Limb (tissue), 2 donors: ENCODE measurements at regions not wholly inside any gene's neighbourhood (a gene's known extent, or its start where the extent isn't known, plus 50 kb on each side); places are given as distances from the start of the nearest gene placed in this dataset.
A peak's percentile ranks its signal among the peaks of the same experiment; 100 is the strongest.

Source experiments
- DNase-seq, 2 donors: peaks; one replicate each; pipeline ENCODE4 v3.0.0-alpha.2; 2016; ENCODE audit errors: extremely low spot score in 2 of 2

GRCh38 chr22:48359613-48359965 lies 1468.1 kb downstream of the BRD1 start:
- no peak for DNase-seq

- peak in 1 of 2 donors; percentile 17 for DNase-seq
Observed at GRCh38 chr22:48358886-48359612, 1468.6 kb downstream of the BRD1 start.

- no peak for DNase-seq
Observed at GRCh38 chr22:48357961-48358360, 1469.7 kb downstream of the BRD1 start.

- no peak for DNase-seq
Observed at GRCh38 chr22:48357196-48357595, 1470.5 kb downstream of the BRD1 start.

- DNase-seq = no peak
Observed at GRCh38 chr22:48356731-48357130, 1470.9 kb downstream of the BRD1 start.

- no peak for DNase-seq
Observed at GRCh38 chr22:48354096-48354495, 1473.6 kb downstream of the BRD1 start.

- DNase-seq = peak in 1 of 2 donors; percentile 23
Observed at GRCh38 chr22:48353116-48353947, 1474.3 kb downstream of the BRD1 start.

- DNase-seq = peak in 1 of 2 donors; percentile 14
Observed at GRCh38 chr22:48352086-48352911, 1475.4 kb downstream of the BRD1 start.

GRCh38 chr22:48351376-48352085 lies 1476.1 kb downstream of the BRD1 start:
- peak in 1 of 2 donors; percentile 22 for DNase-seq

GRCh38 chr22:48350456-48350855 lies 1477.2 kb downstream of the BRD1 start:
- no peak for DNase-seq

- no peak for DNase-seq
Observed at GRCh38 chr22:48348855-48349254, 1478.8 kb downstream of the BRD1 start.

GRCh38 chr22:48347311-48347710 lies 1480.4 kb downstream of the BRD1 start:
- DNase-seq = peak in 1 of 2 donors; percentile 11

- peak in 1 of 2 donors; percentile 18 for DNase-seq
Observed at GRCh38 chr22:48346911-48347310, 1480.8 kb downstream of the BRD1 start.

GRCh38 chr22:48346311-48346710 lies 1481.4 kb downstream of the BRD1 start:
- peak in 1 of 2 donors; percentile 15 for DNase-seq

- peak in 1 of 2 donors; percentile 8 for DNase-seq
Observed at GRCh38 chr22:48345631-48346030, 1482.0 kb downstream of the BRD1 start.

- peak in 1 of 2 donors; percentile 6 for DNase-seq
Observed at GRCh38 chr22:48343461-48343860, 1484.2 kb downstream of the BRD1 start.

GRCh38 chr22:48342732-48343131 lies 1484.9 kb downstream of the BRD1 start:
- DNase-seq = peak in 1 of 2 donors; percentile 9

- no peak for DNase-seq
Observed at GRCh38 chr22:48342016-48342415, 1485.7 kb downstream of the BRD1 start.

- peak; percentile 9 to 47 for DNase-seq
Observed at GRCh38 chr22:48340727-48341709, 1486.7 kb downstream of the BRD1 start.

- peak in 1 of 2 donors; percentile 25 for DNase-seq
Observed at GRCh38 chr22:48340191-48340590, 1487.5 kb downstream of the BRD1 start.
